ENCODE measurements at regions not wholly inside any gene's neighbourhood (a gene's known extent, or its start where the extent isn't known, plus 50 kb on each side); places are given as distances from the start of the nearest gene placed in this dataset.

DNA sequence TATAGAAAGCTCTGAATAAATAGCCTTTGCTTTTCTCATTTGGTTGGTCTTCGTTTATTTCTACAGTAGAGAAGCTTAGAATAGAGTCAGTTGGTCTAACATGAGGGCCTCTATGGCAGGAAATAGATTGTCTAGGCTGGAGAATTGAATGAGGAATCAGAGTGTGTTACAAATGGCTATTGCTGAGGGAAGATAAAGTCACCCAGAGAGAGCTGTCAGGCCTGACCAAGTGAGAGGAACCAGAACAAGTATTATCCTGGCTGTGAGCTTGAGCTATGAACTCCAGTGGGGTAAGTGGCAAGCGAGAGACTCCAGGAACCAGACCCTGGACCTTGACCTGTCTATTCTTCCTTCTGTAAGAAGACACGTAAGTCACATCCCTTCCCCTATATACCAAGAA lies 353.1 kb downstream of the CD83 start:
- Histone ChIP-seq H3F3A (ENCODE audit: insufficient read depth, low read length, poor library complexity, severe bottlenecking) (no peaks in the 10 kb centered on the region), H2AFZ (ENCODE audit: low read depth, low read length) (no peak overlapping the region), H3K4me2 (ENCODE audit: low read length) (no peak overlapping the region), H3K9me3 (ENCODE audit: low read length) (peaks cover 4% of the 10 kb centered on the region), H4K20me1 (ENCODE audit: insufficient read depth) (no peaks in the 10 kb centered on the region), H3K27me3 (ENCODE audit: insufficient read depth, low read depth, low read length) (no peaks in the 10 kb centered on the region), H3K27ac (ENCODE audit: low read length) (no peak overlapping the region), H3K9me2 (ENCODE audit: insufficient read depth, low read length) (no peaks in the 10 kb centered on the region), H3K4me3 (ENCODE audit: low read length) (no peak overlapping the region), H3K9ac (ENCODE audit: low read length) (no peak overlapping the region), H3K36me3 (ENCODE audit: insufficient read depth, low read length) (no peaks in the 10 kb centered on the region), H3K79me2 (replicated peaks; ENCODE audit: insufficient read depth, low read length) (no peaks in the 10 kb centered on the region)
- TF ChIP-seq EZH2 (IDR thresholded peaks at IDR 0.05; ENCODE audit: borderline replicate concordance, insufficient read depth, low read length, poor library complexity, severe bottlenecking) (no peak), TAF1 (IDR thresholded peaks at IDR 0.05; ENCODE audit: low read depth) (no peak), SMC3 (conservative IDR thresholded peaks at IDR 0.05; ENCODE audit: poor library complexity) (no peak), EP300 (conservative IDR thresholded peaks at IDR 0.05; ENCODE audit: poor library complexity, severe bottlenecking) (no peak)

DNA sequence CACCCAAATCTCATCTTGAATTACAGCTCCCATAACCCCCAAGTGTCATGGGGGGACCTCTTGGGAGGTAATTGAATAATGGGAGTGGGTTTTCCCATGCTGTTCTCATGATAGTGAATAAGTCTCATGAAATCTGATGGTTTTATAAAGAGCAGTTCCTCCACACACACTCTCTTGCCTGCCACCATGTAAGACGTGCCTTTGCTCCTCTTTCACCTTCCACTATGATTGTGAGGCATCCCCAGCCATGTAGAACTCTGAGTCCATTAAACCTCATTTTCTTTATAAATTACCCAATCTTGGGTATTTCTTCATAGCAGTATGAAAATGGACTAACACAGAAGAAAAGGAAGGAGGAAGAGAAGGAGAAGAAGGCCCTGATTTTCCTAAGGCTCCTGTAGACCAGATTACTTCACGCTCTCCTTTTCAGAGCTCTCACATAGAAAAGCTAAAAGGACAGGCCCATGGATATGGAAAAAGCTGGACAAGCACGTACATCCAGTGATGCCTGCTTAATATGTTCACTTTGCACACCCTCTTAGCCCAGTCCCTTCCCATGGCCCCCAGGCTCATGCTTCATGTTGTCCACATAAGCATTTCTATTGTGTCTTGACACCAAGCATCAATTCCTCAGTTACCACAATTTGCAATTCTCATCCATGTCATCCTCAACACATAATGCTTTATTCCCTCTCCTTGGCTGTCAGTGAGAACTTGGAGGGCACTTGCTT lies 354.8 kb downstream of the CD83 start:
- no peak for TF ChIP-seq RAD21 (conservative IDR thresholded peaks at IDR 0.05)
- TF ChIP-seq EP300 (conservative IDR thresholded peaks at IDR 0.05; ENCODE audit: poor library complexity, severe bottlenecking), result no peak
- TF ChIP-seq TAF1 (IDR thresholded peaks at IDR 0.05; ENCODE audit: low read depth), result no peak
- no peak for TF ChIP-seq SMC3 (conservative IDR thresholded peaks at IDR 0.05; ENCODE audit: poor library complexity)
- no peak for TF ChIP-seq POLR2AphosphoS5 (IDR thresholded peaks at IDR 0.05)
- no peak for TF ChIP-seq EZH2 (IDR thresholded peaks at IDR 0.05; ENCODE audit: borderline replicate concordance, insufficient read depth, low read length, poor library complexity, severe bottlenecking)
- no peak for TF ChIP-seq MXI1 (conservative IDR thresholded peaks at IDR 0.05; ENCODE audit: poor library complexity, severe bottlenecking)
- TF ChIP-seq, protein P1, sequence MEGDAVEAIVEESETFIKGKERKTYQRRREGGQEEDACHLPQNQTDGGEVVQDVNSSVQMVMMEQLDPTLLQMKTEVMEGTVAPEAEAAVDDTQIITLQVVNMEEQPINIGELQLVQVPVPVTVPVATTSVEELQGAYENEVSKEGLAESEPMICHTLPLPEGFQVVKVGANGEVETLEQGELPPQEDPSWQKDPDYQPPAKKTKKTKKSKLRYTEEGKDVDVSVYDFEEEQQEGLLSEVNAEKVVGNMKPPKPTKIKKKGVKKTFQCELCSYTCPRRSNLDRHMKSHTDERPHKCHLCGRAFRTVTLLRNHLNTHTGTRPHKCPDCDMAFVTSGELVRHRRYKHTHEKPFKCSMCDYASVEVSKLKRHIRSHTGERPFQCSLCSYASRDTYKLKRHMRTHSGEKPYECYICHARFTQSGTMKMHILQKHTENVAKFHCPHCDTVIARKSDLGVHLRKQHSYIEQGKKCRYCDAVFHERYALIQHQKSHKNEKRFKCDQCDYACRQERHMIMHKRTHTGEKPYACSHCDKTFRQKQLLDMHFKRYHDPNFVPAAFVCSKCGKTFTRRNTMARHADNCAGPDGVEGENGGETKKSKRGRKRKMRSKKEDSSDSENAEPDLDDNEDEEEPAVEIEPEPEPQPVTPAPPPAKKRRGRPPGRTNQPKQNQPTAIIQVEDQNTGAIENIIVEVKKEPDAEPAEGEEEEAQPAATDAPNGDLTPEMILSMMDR (IDR thresholded peaks at IDR 0.05; ENCODE audit: poor library complexity, severe bottlenecking), result no peak
- TF ChIP-seq, protein P2, sequence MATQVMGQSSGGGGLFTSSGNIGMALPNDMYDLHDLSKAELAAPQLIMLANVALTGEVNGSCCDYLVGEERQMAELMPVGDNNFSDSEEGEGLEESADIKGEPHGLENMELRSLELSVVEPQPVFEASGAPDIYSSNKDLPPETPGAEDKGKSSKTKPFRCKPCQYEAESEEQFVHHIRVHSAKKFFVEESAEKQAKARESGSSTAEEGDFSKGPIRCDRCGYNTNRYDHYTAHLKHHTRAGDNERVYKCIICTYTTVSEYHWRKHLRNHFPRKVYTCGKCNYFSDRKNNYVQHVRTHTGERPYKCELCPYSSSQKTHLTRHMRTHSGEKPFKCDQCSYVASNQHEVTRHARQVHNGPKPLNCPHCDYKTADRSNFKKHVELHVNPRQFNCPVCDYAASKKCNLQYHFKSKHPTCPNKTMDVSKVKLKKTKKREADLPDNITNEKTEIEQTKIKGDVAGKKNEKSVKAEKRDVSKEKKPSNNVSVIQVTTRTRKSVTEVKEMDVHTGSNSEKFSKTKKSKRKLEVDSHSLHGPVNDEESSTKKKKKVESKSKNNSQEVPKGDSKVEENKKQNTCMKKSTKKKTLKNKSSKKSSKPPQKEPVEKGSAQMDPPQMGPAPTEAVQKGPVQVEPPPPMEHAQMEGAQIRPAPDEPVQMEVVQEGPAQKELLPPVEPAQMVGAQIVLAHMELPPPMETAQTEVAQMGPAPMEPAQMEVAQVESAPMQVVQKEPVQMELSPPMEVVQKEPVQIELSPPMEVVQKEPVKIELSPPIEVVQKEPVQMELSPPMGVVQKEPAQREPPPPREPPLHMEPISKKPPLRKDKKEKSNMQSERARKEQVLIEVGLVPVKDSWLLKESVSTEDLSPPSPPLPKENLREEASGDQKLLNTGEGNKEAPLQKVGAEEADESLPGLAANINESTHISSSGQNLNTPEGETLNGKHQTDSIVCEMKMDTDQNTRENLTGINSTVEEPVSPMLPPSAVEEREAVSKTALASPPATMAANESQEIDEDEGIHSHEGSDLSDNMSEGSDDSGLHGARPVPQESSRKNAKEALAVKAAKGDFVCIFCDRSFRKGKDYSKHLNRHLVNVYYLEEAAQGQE (IDR thresholded peaks at IDR 0.05; ENCODE audit: borderline replicate concordance), result no peak
- Histone ChIP-seq H3K9ac (ENCODE audit: low read length) (no peak overlapping the region), H3K27me3 (ENCODE audit: insufficient read depth, low read depth, low read length) (no peaks in the 10 kb centered on the region), H3F3A (ENCODE audit: insufficient read depth, low read length, poor library complexity, severe bottlenecking) (no peaks in the 10 kb centered on the region), H3K4me2 (ENCODE audit: low read length) (no peak overlapping the region), H3K9me2 (ENCODE audit: insufficient read depth, low read length) (no peaks in the 10 kb centered on the region), H3K9me3 (ENCODE audit: low read length) (peaks cover 4% of the 10 kb centered on the region), H4K20me1 (ENCODE audit: insufficient read depth) (no peaks in the 10 kb centered on the region), H3K36me3 (ENCODE audit: insufficient read depth, low read length) (no peaks in the 10 kb centered on the region), H2AFZ (ENCODE audit: low read depth, low read length) (no peak overlapping the region), H3K4me3 (ENCODE audit: low read length) (no peak overlapping the region), H3K27ac (ENCODE audit: low read length) (no peak overlapping the region), H3K79me2 (replicated peaks; ENCODE audit: insufficient read depth, low read length) (no peaks in the 10 kb centered on the region)
